ENCODE measurements at regions not wholly inside any gene's neighbourhood (a gene's known extent, or its start where the extent isn't known, plus 50 kb on each side); places are given as distances from the start of the nearest gene placed in this dataset.

DNA sequence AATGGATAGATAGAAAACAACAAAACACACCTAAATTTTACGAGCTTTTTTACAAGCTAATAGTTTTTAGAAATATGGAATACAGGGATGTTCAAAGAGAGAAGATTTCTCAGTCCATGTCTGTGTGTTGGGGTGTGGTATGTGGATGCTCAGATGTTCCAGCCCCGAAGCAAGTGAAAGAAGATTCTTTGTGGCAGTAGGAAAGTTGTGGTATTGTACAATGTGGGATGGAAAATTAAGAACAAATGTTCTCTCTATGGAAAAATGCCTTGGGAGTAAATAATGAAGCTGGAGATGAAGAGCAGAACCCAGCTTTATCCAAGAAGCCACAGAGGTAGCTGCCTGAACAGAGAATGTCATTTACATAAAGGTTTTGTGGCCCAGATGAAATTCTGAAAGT, 150.3 kb upstream of the PRKD1 start:
- no peak for DNase-seq

DNA sequence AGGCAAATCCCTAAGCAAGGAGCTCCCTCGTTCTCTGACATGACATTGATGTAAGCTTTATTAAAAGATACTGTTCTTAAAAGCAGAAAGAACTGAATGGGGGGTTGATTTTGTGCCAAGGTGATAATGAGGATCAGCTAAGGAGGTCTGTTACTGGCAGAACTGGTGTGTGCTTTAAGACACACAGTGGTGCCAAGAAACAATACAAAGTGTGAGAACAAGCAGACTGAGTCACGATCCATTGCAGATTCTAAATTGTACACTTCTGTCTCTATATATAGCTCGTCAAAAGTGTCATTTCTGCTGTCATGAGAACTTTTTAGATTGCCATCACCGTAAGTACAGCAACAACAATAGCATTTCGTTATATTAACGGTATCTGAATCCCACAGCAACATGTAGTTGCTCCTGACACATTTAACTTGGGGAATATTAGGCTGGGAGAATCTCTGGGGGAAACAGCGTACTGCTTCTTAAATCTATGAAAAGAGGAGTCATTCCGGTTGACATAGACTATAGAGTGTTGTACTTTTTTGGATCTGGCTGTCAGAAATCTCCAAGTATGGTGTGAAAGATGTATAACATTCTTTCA, 151.3 kb upstream of the PRKD1 start:
- DNase-seq: no peak

DNA sequence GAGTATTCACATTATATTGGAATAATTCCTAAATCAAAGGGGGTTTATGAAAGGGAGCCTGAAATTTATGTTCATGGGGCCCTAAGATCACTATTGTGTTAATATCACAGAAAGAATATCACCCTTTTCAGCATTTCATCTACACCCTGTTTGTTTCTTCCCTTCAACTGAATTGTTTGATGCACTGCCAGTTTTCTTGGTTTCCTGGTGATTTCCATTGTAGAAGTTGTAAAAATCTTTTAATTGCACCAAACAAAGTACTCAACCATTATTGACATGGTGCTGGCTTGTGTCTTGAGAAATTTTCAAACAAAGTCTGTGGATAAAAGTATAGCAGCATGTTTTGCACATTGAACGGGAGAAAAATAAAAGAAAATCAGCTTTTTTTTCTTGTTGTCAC, 154.8 kb upstream of the PRKD1 start:
- no peak for DNase-seq

DNA sequence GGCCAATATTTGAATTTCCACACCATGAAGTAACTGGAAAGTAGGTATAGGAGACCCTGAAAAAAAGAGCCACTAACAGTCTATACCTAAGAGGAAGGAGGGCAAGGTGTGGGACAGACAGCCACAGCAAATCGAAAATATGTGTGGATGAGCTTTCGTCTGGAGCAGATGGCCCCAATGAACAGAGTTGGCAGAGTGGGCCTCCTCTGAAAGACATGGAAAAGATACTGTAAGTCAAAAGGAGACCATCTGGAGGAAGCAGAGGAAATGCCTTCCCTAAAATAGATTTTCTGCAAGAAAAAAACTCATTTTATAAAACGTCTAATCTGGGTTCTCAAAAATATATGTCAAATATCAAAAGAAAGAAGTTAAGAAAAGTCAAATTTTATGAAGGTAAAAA, 157.2 kb upstream of the PRKD1 start:
- no peak for DNase-seq

DNA sequence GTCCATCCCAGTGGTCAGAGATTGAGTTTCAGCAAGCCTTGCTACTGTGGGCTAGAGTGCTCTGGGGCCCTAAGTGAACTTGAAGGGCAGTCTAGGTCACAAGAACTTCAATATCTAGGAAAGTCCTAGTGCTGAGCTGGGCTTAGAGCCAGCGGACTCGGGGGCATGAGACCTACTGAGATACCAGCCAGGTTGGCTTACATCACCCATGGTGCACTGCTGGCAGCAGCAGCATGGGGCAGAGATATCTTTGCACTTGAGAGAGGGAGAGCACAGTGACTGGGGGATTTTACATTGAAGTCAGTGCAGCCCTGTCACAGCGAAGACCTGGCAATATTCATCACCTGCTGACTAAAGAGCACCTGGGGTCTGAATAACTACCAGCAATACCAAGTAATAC, 158.3 kb upstream of the PRKD1 start:
- DNase-seq: no peak

DNA sequence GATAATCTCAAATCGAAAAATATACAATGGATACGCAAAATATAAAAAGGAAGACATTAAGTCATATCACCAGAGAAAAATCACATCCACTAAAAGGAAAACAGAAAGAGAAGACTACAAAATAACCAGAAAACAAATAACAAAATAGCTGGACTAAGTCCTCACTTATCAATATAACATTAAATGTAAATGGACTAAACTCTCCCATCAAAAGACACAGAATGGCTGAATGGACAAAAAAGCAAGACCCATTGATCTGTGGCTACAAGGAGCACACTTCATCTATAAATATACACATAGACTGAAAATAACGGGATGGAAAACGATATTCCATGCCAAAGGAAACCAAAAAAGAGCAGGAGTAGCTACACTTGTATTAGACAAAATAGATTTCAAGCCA, 161.0 kb upstream of the PRKD1 start:
- no peak for DNase-seq

DNA sequence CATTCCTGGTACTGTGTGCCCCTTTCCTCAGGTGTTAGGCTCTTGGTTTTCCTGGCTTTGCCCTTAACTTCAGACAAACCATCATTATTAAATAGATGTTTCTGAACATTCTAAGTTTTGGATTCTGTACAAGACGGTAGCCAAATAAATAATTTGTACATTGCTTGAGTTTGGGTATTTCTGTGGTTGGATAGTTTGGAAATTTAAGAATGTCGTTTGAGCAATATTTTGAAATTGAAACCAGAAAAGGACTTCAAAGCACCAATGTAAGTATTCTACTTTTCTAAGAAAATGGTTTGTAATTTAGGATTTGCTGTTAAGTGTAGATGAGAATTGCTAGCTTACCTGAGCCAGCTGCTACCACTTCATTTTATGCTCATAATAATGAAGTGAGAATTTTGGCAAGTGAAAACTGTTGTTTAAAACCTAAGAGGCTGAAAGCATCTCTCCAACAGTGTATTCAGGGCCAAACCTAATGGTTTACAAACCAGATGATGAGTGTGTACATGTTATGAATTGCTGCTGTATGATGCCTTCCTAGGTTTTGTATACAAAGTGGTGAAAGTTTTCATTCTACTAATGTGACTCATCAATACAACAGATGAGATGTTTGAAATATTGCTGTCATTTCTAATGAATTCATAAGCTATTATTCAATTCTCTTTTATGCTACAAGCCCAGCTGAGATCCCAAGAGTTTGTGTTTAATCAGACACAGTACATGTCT, 181.5 kb upstream of the PRKD1 start:
- no peak for DNase-seq

DNA sequence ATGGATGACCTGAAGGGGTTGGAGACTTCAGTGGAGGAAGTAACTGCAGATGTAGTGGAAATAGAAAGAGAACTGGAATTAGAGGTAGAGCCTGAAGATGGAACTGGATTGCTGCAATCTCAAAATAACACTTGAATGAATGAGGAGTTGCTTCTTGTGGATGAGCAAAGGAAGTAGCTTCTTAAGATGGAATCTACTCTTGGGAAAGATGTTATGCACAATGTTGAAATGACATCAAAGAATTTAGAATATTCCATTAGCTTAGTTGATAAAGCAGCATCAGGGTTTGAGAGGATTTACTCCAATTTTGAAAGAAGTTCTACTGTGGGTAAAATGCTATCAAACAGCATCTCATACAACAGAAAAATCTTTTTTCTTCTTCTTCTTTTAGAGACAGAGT, 186.4 kb upstream of the PRKD1 start:
- no peak for DNase-seq

DNA sequence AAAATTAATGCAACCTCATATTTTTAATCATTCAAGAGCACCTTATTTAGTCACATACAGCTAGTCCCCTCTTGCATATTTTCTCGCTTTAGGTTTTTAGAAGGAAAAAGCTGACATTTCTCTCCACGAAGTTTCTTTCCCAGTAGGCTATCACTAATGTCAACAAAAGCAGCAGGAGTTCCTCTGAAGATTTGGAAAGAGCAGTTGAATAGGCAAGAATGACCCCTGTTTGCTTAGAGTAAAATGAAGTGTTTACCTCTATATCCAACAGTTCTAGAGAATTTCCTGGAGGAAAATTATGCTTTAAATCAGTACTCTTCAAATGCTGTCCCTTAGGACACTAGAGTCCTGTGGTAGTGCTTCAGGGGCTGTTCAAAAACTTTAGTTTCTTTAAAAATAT, 188.1 kb upstream of the PRKD1 start:
- no peak for DNase-seq

DNA sequence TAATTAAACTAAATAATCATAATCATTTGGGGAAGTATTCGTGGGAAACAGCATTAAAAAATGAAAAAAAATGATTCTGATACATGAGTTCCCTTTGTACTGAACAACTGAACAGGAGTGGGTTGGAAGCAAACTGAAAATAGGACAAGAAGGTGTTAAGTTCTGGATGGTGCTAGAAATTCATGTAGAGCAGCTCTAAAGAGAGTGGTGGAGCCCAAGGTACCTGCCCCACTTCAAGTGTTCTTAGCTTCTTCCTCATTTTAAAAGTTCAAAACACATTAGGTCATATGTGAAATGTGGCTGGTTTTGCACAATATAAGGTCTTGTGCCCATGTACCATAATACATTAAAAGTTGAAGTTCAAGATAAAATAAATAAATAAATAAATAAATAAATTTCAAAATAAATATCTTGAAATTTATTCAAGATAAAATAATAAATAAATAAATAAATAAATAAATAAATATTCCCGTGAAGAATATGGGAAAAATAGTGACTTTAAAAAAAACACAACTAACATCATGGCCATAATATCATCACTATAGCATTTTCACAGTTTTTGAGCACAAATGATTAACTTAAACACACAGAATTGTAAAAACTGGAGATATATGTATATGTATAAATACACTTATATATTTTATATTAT, 191.5 kb upstream of the PRKD1 start:
- no peak for DNase-seq

DNA sequence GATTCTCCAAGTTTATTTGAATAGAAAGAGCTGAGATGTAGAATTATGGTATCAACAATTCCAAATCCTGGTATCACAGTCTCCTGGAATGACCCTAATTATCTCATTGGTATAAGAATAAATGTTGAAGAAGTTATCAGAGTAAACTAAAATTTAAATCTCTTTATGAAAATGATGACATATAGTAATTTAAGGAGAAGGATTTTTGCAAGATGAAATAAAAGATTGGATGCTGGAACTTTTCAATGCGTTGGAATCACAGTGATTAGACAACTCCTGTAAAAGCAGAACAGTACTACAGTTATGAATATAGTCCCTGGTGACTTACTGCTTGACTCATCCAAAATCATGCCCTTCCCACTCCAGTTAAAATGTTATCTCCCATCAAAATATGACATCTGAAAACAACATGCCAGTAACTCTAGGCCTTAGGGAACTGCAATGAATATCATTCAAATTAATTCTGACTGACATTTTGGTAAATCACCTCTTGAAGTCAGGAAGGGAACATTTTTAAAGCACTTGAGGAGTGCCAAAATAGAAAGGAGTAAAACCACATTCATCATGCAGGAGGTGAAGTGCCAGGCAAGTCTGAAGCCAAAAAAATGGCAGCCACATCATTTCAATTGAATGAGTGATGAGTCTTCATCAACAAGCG, 197.8 kb upstream of the PRKD1 start:
- no peak for DNase-seq

DNA sequence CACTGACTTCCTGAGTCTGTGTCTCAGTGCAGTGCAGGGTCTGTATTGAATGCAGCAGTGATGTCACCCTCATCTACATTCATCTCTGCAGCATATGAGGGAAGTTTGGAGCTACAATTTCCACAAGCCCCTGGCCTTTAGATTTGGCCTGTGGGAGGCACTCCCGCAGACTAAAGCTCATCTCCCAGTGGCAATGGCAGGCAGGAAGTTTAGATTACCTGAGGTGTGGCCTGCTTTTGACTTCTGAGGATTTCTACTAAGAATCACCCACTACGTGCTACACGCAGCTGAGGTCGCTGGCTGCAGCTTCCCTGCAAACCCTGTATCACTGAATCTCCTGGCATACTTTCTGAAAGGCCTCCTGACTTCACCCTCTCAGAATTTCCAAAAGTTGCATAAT, 202.2 kb upstream of the PRKD1 start:
- DNase-seq: no peak

DNA sequence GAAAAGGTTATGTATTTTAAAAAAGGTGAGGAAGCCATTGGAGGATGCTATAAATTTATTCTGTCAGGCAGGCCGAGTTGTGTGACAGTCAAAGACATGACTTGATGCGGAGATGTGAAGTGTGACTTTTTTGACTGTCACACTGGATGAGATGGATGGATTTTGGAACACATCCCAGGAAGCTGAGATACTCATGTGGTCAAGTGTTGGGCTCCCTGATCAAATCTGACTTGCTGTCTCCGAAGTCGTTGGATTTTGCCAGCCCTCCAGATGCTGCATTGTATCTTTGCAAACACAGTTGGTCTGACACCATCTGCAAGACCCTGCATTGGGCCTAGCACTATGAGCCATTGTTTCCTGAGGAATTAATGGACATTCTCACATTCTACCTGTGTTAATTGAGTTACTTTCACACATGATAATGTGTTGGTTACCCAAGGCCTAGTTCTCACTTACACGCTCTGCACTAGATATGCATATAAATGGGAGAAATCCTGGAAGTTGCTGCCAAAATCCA, 204.0 kb upstream of the PRKD1 start:
- DNase-seq: no peak

DNA sequence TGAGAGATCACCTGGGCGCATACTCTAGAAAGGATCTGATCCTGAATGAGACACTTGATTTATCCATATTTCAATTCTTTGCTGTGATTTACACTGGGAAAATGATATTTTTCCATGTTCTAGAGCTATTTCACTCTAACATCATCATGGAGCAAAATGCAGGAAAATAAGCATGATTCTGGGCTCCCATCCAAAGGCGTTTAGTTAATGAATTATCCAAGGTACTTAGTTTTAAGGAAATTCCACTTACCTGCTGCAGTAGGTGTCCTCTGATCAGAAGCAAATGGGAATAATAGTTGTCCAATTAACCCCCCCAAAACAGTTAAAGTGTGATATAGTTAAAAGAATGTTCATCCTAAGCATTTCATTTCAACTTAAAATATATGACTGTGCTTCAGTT, 204.5 kb upstream of the PRKD1 start:
- no peak for DNase-seq

DNA sequence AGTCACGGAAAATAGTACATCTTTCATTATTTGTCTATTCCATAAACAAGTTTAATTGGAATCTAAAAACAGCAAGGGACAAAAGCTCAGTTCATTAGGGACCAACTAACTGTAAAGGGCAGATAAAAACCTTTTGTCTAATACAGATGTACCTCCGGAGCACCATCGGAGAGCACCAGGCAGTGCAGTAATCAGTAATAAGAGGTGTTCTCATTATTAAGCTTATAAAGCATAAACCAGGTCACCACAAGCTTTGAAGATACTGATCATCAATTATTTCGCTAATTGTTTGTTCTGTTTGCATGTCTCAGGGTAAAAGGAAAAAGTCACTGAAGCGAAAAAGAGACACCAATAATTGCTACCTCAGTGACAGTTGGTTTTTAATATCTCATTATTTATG, 207.3 kb upstream of the PRKD1 start:
- no peak for DNase-seq

DNA sequence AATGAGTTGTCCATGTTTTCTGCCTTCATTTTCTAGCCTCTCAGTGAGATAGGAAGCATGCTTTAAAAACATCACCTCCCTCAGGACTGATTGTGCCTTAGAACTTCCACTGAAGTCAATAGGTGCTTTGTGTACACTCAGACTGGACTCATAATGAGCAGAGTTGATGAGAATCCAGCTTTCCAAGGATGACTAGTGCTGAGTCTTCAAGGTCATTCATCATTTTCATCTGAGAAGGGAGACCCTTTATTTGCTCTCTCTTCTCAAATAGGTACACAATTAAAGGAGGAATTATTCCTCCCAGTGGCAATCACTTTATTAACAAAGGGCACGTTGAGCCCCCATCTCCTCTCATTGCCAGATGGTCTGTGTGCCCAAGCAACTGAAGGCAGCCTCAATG, 210.9 kb upstream of the PRKD1 start:
- DNase-seq: no peak

DNA sequence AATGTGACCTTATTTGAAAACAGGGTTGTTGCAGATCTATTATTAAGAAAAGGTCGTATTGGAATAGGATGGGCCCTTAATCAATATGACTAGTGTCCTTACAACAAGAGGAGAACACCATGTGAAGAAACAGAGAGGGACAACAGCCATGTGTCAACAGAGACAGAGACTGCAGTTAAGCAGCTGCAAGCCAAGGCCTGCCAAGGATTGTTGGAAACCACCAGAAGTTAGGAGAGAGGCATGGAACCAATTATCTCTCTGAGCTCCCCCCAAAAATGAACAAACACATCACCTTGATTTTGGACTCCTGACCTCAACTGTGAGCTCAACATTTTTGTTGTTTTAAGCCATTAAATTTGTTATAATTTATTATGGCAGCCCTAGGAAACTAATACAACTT, 214.6 kb upstream of the PRKD1 start:
- DNase-seq: no peak

DNA sequence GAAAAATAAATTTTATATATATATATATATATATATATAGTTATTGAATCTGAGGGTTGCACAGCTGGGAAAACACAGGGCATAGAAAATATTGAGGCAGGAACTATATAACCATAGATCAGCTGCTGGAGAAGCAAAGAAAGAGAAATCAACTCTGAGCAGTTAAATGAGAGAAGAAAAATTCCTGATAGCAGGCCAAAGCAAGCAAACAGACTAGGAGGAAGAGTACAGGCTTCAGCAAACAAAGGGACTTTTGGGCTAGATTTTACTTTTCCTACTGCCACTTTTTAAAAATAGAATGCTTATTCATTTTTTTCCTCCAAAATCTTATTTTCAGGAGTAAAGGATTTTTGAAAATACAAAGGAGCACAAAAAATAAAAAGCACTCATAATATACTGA, 216.0 kb upstream of the PRKD1 start:
- DNase-seq: no peak

DNA sequence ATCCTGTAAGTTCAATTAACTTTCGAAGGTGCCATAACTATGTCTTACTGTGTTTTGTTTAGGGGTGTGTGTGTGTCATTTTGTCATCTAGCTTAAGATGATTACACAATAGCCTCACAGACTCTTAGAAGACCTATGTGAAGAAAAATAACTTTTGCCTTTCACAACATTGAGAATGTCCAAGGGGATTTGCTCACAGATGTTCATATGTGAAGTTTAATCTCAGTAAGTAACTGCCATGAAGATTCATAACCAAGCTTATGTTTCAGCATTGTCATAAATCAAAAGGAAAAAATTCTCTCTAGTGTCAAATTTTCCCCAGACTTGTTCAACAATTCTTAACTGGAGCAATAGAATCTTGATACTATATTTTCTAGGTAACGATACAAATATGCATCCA, 226.1 kb upstream of the PRKD1 start:
- no peak for DNase-seq

DNA sequence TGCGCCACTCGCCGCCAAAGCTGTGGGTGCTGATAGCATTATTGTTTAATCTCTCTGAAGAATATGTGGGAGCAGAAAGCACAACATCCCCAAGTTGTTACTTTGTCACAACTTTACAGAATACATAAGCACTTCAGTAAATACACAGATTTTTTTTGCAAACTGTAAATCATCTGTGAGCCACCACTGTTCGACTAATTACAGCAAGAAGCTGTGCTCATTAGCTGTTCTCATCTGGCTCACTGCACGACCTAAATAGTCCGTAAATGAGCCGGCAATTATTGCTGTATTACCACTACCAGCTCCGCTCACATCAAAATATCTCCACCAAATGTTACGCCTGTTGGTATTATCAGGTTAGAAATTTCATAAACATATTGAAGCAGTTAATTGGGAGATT, 228.9 kb upstream of the PRKD1 start:
- no peak for DNase-seq

DNA sequence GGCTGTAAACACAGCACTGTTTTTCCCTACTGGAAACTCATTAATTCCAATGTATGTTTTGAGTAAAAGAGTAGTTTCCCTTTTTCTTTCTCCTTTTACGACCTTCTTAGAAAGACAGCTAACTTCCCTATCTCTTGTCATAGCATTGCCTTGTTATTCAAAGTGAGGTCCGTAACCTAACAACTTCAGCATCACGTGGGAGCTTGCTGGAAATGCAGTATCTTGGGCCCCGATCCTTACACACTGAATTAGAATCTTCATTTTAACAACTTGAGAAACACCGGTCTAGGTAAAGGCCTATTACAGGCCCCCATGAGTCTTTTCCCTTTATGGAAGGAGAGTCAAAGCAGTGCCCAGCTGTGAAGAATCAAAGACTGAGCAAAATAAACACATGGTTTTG, 230.7 kb upstream of the PRKD1 start:
- no peak for DNase-seq

DNA sequence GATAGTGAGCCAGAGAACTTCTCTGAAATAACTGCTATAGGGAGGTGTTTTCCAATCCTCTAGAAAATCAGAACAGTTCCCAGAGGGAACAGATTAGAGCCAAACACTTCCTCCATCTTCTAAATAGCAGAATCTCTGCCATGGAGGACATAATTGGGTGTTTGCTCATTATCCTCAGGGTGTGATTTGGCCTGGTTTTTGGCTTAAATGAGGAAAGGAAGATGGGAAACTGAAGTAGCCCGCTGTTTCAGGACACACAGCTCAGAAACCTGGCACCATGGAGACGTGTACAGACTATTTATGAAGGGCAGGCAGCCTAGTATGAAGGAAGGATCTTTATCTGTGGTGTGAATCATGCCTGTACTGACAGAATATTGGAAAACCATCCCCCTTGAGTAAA, 231.7 kb upstream of the PRKD1 start:
- DNase-seq: no peak

DNA sequence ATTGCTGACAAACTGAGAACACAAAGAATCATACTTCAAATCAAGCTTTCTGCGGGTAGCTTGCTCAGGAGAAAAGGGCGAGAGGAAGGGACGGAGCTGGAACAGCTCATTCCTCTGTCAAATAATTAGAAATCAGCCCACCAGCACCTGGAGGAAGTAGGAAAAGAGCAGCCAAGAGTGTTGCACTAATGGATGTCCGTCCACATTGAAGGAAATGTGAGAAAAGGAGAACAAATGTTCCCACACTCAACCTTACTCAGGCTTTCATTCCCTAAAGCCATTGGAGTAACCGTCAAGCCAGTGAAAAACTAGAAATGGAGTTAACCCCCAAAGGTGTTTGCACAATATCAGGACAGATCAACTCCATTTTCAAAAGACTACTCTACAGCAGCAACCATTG, 233.0 kb upstream of the PRKD1 start:
- no peak for DNase-seq

DNA sequence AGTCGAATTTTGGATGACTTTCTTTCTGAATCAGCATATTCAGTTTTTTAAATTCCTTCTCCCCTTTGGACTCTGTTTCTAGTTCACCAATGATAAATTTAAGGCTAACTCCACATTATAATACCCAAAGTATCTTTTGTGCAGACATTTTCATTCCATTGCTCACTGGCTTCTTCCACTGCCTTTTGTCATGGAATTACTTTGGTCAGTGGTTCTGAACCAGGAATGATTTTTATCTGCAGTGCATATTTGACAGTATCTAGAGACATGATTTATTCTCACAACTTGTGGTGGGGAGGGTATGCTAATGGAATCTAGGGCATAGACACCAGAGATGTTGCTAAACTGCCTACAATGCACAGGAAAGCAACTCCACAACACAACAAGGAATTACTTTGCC, 234.4 kb upstream of the PRKD1 start:
- no peak for DNase-seq

All from activated CD8-positive, alpha-beta memory T cell treated with anti-CD3 and anti-CD28 coated beads, Interleukin-2, amount 50 U/mL, for 4 hours (primary cell).